ENCODE measurements at regions not wholly inside any gene's neighbourhood (a gene's known extent, or its start where the extent isn't known, plus 50 kb on each side); places are given as distances from the start of the nearest gene placed in this dataset.

DNA sequence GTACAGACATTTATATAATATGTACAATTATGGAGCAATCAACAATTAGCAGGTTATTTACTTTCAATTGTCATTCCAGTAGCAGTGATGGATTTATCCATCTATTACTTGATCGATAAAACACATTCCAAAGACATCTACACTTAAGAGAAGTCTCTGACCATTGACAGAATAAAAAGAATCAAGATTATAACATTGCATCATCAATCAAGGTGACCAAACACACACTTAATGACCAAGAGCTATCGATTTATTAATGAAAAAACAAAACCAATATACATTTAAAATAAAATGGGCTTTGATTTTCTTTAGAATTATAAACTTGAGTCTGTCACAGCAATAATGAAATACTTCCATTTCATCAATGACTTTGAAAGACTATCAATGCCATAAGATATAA, 170.2 kb upstream of the CDKN3 start:
- TF ChIP-seq, protein P1, sequence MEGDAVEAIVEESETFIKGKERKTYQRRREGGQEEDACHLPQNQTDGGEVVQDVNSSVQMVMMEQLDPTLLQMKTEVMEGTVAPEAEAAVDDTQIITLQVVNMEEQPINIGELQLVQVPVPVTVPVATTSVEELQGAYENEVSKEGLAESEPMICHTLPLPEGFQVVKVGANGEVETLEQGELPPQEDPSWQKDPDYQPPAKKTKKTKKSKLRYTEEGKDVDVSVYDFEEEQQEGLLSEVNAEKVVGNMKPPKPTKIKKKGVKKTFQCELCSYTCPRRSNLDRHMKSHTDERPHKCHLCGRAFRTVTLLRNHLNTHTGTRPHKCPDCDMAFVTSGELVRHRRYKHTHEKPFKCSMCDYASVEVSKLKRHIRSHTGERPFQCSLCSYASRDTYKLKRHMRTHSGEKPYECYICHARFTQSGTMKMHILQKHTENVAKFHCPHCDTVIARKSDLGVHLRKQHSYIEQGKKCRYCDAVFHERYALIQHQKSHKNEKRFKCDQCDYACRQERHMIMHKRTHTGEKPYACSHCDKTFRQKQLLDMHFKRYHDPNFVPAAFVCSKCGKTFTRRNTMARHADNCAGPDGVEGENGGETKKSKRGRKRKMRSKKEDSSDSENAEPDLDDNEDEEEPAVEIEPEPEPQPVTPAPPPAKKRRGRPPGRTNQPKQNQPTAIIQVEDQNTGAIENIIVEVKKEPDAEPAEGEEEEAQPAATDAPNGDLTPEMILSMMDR (IDR thresholded peaks at IDR 0.05): no peak
- H3K9me3 Mint-ChIP-seq: no peaks in the 10 kb centered on the region
- H3K27me3 Mint-ChIP-seq (ENCODE audit: insufficient read depth): peaks cover 2% of the 10 kb centered on the region
- no peak overlapping the region for H3K27ac Mint-ChIP-seq
- no peaks in the 10 kb centered on the region for H3K4me1 Mint-ChIP-seq (ENCODE audit: low read depth)
- no peak for DNase-seq
- no peaks in the 10 kb centered on the region for H3K36me3 Mint-ChIP-seq (ENCODE audit: low read depth)
- no peak overlapping the region for H3K4me3 Mint-ChIP-seq

GRCh38 chr14:54229136-54229535, 167.7 kb upstream of the CDKN3 start:
- Mint-ChIP-seq H3K9me3 (no peaks in the 10 kb centered on the region), H3K27ac (no peak overlapping the region), H3K36me3 (ENCODE audit: low read depth) (no peaks in the 10 kb centered on the region), H3K4me3 (no peak overlapping the region), H3K27me3 (ENCODE audit: insufficient read depth) (peaks cover 5% of the 10 kb centered on the region; the same call in 1 of the 2 replicates), H3K4me1 (ENCODE audit: low read depth) (no peaks in the 10 kb centered on the region)
- TF ChIP-seq, protein P1 (IDR thresholded peaks at IDR 0.05): no peak
- no peak for DNase-seq

DNA sequence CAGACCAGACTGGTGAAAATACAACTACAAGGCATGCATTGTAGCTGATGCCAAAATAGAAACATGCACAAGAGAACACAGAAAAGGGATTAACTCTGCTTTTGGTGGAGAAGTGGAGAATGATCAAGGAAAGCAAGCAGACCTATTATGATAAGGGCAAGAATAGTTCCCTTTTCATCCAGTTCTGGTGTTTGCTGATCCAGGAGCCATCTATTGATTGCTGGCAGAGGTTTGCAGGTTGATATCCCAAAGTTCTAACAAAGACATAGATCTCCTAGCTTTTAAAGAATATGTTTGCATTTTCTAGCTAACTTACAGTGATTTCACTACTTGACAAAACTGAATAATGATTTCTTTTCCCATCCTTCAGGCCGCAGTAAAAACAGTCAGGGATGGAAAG, 166.2 kb upstream of the CDKN3 start:
- no peak for DNase-seq
- Mint-ChIP-seq H3K9me3 (peaks cover 5% of the 10 kb centered on the region; the same call in 1 of the 2 replicates), H3K4me3 (no peak overlapping the region), H3K4me1 (ENCODE audit: low read depth) (no peaks in the 10 kb centered on the region), H3K36me3 (ENCODE audit: low read depth) (no peaks in the 10 kb centered on the region), H3K27me3 (ENCODE audit: insufficient read depth) (peaks cover 11% of the 10 kb centered on the region), H3K27ac (no peak overlapping the region)
- TF ChIP-seq, protein P1 (IDR thresholded peaks at IDR 0.05): no peak

GRCh38 chr14:54232735-54233134, 164.1 kb upstream of the CDKN3 start:
- DNase-seq: no peak
- H3K27ac Mint-ChIP-seq: no peak overlapping the region
- TF ChIP-seq, protein P1 (IDR thresholded peaks at IDR 0.05): no peak
- H3K36me3 Mint-ChIP-seq (ENCODE audit: low read depth): no peaks in the 10 kb centered on the region
- peaks cover 13% of the 10 kb centered on the region for H3K27me3 Mint-ChIP-seq (ENCODE audit: insufficient read depth)
- no peak overlapping the region for H3K4me3 Mint-ChIP-seq
- no peaks in the 10 kb centered on the region for H3K4me1 Mint-ChIP-seq (ENCODE audit: low read depth)
- peaks cover 5% of the 10 kb centered on the region; the same call in 1 of the 2 replicates for H3K9me3 Mint-ChIP-seq

DNA sequence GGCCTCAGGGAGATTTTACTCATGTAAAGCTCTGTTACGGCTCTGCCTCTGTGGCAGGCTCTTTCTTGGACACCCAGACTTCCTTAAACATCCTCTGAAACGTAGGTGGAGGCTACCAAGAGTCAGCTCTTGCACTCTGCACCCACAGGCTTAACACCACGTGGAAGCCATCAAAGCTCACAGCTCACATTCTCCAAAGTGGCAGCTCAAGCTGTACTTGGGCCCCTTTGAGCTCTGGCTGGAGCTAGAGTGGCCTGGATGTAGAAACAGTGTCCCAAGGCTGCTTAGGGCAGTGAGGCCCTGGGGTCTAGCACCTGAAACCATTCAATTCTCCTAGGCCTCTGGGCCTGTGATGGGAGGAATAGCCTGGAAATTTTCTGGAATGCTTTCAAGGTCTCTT, 155.3 kb upstream of the CDKN3 start:
- H3K4me3 Mint-ChIP-seq: no peak overlapping the region
- TF ChIP-seq, protein P1 (IDR thresholded peaks at IDR 0.05): no peak
- H3K27ac Mint-ChIP-seq: no peak overlapping the region
- H3K27me3 Mint-ChIP-seq (ENCODE audit: insufficient read depth): peaks cover 1% of the 10 kb centered on the region
- no peaks in the 10 kb centered on the region for H3K9me3 Mint-ChIP-seq
- no peak for DNase-seq
- H3K36me3 Mint-ChIP-seq (ENCODE audit: low read depth): no peaks in the 10 kb centered on the region
- no peaks in the 10 kb centered on the region for H3K4me1 Mint-ChIP-seq (ENCODE audit: low read depth)

- TF ChIP-seq, protein P1 (IDR thresholded peaks at IDR 0.05): no peak
- Mint-ChIP-seq H3K4me1 (ENCODE audit: low read depth) (peaks cover 43% of the 10 kb centered on the region), H3K4me3 (no peak overlapping the region), H3K27me3 (ENCODE audit: insufficient read depth) (peaks cover 8% of the 10 kb centered on the region), H3K36me3 (ENCODE audit: low read depth) (no peaks in the 10 kb centered on the region; the same call in 1 of the 2 replicates), H3K9me3 (no peaks in the 10 kb centered on the region), H3K27ac (no peak overlapping the region)
- no peak for DNase-seq
These were observed 145.5 kb upstream of the CDKN3 start for GRCh38 chr14:54251356-54251755.
